Activated naive CD4-positive, alpha-beta T cell (primary cell): ENCODE measurements at regions not wholly inside any gene's neighbourhood (a gene's known extent, or its start where the extent isn't known, plus 50 kb on each side); places are given as distances from the start of the nearest gene placed in this dataset.
A peak's percentile ranks its signal among the peaks of the same experiment; 100 is the strongest.

Experiments used
- DNase-seq, 4 experiments: peaks; one replicate each; lab custom pipeline; 2025; lab: John Stamatoyannopoulos, UW

DNA sequence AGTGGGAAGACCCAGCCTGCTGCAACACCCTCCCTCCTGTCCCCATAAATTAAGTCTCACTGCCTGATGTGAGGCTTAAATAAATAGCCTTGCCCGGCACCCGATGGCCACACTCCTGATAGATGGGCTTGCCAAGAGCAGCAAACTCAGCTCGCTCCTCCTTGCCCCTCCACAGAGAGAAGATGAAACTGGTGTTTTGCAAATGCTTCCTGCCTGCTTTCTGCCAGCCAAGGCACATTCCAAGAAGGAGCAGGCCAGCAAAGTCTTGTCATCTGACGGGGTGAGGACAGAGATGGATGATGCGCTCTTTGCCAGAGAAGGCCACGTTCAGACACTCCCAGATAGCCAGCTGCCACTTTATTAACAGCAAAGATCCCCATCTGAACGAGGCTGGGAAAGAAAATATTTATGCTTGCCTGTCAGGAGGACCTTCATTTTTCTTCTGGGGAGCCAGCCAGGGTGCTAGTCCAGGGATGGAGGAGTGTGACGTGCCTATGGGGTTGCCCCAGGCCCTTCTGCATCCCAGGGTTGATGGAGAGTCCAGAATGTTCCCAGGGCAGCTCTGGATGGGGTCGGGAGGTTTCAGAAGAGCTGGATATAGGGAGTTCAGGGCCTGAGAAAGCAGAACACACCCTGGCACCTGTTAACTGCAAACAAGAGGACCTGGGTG lies 265.4 kb downstream of the FOXD2 start:
- no peak for DNase-seq

DNA sequence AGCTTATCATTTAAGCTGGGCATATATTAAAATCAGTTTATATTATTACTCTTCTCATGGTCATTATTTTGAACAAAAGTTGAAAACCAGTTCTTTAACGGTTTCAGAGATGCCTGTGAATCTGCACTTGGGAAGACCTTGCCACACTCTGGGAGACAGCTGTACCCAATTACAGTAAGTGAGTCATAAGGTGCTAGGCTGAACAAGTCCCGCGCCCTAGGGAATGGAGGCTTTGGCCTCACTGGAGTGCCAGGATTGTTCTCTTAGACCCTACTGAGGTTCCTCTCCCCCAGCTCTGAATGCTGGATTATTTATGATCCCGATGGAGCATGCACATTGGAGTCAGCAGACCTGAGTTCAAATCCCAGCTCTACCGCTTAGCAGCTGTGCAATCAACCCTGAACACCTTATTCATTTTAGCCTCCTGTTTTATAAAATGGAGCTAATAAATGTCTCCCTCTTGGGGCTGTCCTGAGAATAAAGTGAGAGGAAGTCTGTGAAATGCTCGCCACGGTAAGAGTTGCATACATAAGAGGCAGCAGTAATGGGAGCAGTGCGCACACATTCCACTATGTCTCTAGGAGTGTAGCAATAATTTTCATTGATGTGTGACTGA lies 266.2 kb downstream of the FOXD2 start:
- no peak for DNase-seq

DNA sequence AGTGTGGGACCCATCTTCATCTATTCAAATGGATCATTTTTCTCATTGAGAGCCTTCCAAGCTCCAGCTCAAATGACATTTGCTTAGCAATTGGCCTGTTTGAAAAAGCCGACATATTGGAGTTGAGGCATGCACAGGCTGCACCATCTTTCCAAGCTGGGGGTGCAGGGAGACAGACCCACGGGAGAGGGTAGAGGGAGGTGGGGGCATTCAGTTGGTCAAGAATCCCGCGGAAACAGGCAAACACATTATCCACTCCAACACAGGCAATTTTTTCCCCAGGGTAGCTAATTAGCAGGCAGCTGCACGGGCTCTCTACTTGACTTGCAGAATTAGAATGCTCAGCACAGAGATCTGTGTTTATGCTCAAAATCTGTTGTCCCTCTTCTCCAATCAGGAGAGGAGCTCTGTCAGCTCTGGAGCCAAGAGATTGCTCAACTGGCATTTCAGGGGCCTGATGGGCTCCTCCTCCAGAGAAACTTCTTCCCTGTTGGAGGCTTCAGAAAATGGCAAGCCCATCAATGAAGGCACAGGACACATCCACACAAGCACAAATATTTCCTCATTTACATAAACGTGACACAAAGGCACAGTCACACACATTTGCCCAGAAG lies 267.8 kb downstream of the FOXD2 start:
- DNase-seq: no peak

DNA sequence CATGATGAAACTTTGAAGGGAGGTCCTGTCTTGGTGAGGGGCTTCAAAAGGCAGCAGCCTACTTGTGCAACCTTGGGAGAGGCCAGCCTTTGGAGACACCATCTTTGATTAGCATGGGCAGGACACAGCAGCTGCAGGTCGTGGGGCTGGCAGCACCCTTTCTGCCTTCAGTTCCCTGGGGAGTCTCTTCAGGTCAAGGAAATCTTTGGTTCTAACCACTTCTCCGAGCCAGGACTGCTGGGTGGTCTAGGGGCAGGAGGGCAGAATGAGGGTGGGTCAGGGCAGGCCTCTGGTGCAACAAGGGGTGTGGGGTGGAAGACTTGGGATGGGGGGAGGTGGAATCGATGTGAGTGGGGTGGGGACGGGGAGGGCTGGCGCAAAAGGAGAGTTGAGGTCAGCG lies 269.7 kb downstream of the FOXD2 start:
- no peak for DNase-seq

DNA sequence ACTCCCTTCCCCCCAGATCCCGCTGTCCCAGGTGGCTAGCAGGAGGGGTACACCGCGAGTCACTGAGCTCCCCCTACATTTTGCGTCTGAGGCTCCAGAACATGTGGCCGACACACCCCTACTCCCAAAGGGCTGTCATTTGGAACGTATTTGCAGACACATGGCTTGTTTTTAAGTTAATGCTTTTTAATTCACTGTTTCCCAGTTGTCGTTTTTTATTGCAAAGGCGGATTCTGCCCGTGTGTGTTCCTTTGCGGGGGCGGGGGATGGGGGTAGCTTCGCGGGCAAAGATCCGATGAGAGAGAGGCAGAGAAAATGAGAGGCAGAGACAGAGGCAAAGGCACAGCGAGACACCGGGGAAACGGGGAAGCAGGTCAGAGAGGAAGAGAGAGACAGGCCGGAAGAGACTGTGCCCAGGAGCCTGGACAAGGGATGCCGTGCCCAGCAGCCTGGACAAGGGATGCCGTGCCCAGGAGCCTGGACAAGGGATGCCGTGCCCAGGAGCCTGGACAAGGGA lies 270.2 kb downstream of the FOXD2 start:
- DNase-seq: no peak

DNA sequence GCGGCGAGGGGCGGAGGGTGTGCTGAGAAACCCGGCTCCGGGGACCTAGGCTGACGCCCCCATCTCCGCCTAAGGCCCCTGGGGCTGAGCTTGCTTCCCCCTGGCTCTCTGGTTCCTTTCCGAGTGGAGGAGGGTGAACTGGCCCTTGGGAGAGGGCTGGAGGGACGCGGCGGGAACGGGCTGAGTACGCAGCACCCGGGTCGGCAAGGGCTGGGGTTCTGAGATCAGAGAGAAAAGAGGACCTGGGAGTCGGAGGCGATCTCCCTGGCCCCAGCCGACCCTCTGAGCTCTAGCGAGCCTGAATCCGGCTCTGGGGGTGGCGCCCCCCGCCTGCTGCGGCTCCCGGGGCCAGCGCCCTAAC lies 270.8 kb downstream of the FOXD2 start:
- DNase-seq: no peak

DNA sequence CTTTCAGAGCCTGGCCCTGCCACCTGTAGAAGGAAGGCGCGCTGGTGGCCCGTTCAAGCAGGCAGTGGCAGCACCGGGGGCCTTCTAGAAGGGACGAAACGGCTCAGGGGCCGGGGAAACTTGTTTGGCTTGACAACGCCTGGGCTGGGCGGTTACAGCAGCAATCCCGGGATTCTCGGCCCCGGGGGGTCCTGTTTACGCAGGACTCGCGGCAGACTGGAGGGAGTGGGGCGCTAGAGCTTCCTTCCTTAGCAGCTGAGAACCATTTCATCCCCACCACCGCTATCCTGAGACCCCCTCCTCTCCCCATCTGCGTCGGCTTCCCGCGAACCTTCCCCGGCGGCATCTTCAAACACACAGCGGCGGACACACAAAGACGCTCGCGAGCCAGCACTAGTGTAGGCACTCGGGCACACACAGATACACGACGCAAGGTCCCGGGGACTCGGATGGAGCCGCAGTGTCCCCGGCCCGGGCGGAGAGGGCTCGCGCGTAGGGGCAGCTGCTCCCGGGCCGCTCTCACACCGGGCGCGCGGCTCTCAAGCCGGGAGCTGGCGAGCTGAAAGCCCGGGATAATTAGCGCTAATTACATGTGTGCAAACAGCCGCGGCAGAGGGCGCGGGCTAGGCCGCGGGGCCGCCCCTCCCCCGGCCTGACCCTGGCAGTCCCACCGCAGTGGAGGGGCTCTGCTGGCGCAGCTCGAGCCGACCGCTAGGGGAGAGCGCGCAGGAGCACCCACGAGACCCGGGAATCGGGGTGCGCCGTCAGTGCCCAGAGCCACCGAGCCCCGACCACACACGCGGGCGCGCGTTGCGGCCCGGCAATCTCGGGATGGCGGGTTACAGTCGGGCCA lies 271.4 kb downstream of the FOXD2 start:
- no peak for DNase-seq

DNA sequence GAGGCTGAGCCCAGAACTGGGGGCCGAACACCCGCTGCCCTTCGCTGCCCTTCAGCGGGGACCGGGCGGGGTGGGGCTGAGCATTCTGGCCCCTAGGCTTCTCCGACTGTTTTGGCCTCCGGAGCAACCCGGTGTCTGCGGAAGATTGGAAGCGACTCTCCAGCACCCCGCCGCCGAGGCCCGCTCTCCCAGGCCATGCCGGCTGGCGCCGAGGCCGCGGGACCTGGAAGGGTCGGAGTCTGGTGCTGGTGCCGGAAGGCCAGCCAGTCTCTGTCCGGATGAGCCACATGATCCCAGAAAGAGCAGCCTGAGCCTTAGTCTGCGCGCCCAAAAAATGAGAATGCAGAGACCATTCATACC lies 272.0 kb downstream of the FOXD2 start:
- no peak for DNase-seq

DNA sequence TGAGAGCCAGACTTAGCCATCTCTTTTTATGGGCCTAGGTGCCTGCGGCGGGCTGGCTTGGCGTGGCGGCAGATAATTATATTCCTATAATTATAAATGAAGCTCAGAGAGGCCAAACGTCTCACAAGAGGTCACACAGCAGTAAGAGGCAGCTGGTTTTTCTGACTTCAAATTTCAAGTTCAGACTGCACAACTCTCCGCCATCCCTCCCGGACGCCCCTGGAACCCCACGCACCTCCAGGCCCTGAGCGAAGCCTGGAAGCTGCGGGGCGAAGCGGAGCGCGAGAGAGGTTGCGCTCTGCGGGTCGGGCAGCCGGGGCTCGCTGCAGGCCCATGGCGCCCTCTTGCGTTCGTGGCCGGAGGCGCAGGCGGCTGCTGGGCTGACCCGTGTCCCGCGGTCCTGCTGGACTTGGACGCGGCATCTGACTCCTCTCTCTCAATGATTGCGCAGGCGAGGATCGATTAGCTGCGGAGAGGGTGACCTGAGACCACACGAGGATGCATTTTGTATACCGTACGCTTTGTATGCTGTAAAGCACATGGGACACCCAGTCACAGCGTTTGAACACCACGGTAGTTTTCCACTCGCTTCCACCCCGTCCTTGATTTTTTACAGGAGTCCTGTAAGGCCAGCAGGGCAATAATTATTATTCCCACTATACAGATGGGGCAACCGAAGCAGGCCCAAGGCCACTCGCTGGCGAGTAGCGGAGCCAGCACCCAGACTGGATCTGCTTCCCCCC lies 272.7 kb downstream of the FOXD2 start:
- DNase-seq: peak; percentile 18 to 55 (median 36)
